PC-3 (cell line): ENCODE measurements at regions not wholly inside any gene's neighbourhood (a gene's known extent, or its start where the extent isn't known, plus 50 kb on each side); places are given as distances from the start of the nearest gene placed in this dataset.

Experiments used
- ATAC-seq: fragments of 200-7000 bp; cut with Tn5 transposase; 2 replicates; pipeline ENCODE4 v1.9.1; 2020; ENCODE audit warnings: mild to moderate bottlenecking, moderate library complexity
- BruUV-seq: library from RNA; stranded (reverse); fragments of 400-500 nt; replicated peaks from 2 replicates; lab custom pipeline; 2021; lab: Mats Ljungman, UMichigan
- CTCF ChIA-PET: fragments of 300-600 bp; sonication (Branson Sonifier 250); formaldehyde crosslinking; loops from one replicate; lab custom pipeline; 2022; ENCODE audit warnings: antibody characterized with exemption; lab: Charles Lee
- POLR2A ChIA-PET: fragments of 300-600 bp; sonication (Branson Sonifier 250); formaldehyde crosslinking; loops from one replicate; lab custom pipeline; 2022; ENCODE audit warnings: antibody characterized with exemption; ENCODE audit not compliant: unreplicated experiment; lab: Charles Lee
- DNase-seq: peaks from one replicate; pipeline ENCODE4 v3.0.0-alpha.2; 2015
- H2AFZ ChIP-seq: fragments of 300-600 bp; sonication (generic); 2 replicates; pipeline ENCODE4 v1.6.0; 2016; ENCODE audit warnings: antibody characterized with exemption, low read length
- H3F3A ChIP-seq: fragments of 300-600 bp; sonication (generic); one replicate; pipeline ENCODE4 v1.6.0; 2017; ENCODE audit warnings: antibody characterized with exemption, low read length, control low read depth, mild to moderate bottlenecking; ENCODE audit not compliant: unreplicated experiment
- H3K27ac ChIP-seq: fragments of 300-600 bp; sonication (generic); 2 replicates; pipeline ENCODE4 v1.5.1; 2016; ENCODE audit warnings: mild to moderate bottlenecking, low read length
- H3K27me3 ChIP-seq: fragments of 300-600 bp; sonication (generic); 2 replicates; pipeline ENCODE4 v1.6.1; 2016; ENCODE audit warnings: low read length, mixed read lengths
- H3K36me3 ChIP-seq: fragments of 300-600 bp; sonication (generic); 2 replicates; pipeline ENCODE4 v1.6.1; 2016; ENCODE audit warnings: low read depth, mixed run types, low read length, mixed read lengths
- H3K4me1 ChIP-seq: fragments of 300-600 bp; sonication (generic); 2 replicates; pipeline ENCODE4 v1.5.1; 2016; ENCODE audit warnings: low read length; ENCODE audit not compliant: insufficient read depth
- H3K4me2 ChIP-seq: fragments of 300-600 bp; sonication (generic); 2 replicates; pipeline ENCODE4 v1.6.0; 2016; ENCODE audit warnings: low read length
- H3K4me3 ChIP-seq: fragments of 300-600 bp; sonication (generic); 2 replicates; pipeline ENCODE4 v1.5.1; 2016; ENCODE audit warnings: mild to moderate bottlenecking, low read length, mixed read lengths
- H3K79me2 ChIP-seq: fragments of 300-600 bp; sonication (generic); 2 replicates; pipeline ENCODE4 v1.6.1; 2017; ENCODE audit warnings: low read length, mixed read lengths
- H3K9ac ChIP-seq: fragments of 300-600 bp; sonication (generic); 2 replicates; pipeline ENCODE4 v1.6.0; 2016; ENCODE audit warnings: mild to moderate bottlenecking, low read length
- H3K9me2 ChIP-seq: fragments of 300-600 bp; sonication (generic); replicated peaks from 2 replicates; pipeline ENCODE4 v1.6.1; 2016; ENCODE audit warnings: mixed run types, low read length, mixed read lengths
- H3K9me3 ChIP-seq: fragments of 300-600 bp; sonication (generic); 2 replicates; pipeline ENCODE4 v1.6.1; 2016; ENCODE audit warnings: low read length, mixed read lengths
- H4K20me1 ChIP-seq: fragments of 300-600 bp; sonication (generic); 2 replicates; pipeline ENCODE4 v1.6.1; 2016; ENCODE audit warnings: low read length, mixed read lengths
- EZH2 ChIP-seq: fragments of 300-600 bp; sonication (generic); IDR thresholded peaks from one replicate; pipeline ENCODE4 v1.6.1; 2017; ENCODE audit warnings: antibody characterized with exemption, mild to moderate bottlenecking, low read length; ENCODE audit not compliant: unreplicated experiment
- EZH2phosphoT487 ChIP-seq: fragments of 300-600 bp; sonication (generic); IDR thresholded peaks from 2 replicates; pipeline ENCODE4 v1.6.1; 2018; ENCODE audit warnings: mild to moderate bottlenecking, antibody characterized with exemption, low read length, borderline replicate concordance
- intact Hi-C: fragments of 100-400 bp; cut with micrococcal nuclease; formaldehyde crosslinking; loops from 2 replicates; pipeline ENCODE4 v1.9.0; 2023
- TF ChIP-seq, protein P1 (sequence below): fragments of 300-600 bp; sonication (generic); conservative IDR thresholded peaks from 2 replicates; pipeline ENCODE4 v1.5.1; 2017; ENCODE audit warnings: antibody characterized with exemption, low read depth, mild to moderate bottlenecking, low read length

DNA sequence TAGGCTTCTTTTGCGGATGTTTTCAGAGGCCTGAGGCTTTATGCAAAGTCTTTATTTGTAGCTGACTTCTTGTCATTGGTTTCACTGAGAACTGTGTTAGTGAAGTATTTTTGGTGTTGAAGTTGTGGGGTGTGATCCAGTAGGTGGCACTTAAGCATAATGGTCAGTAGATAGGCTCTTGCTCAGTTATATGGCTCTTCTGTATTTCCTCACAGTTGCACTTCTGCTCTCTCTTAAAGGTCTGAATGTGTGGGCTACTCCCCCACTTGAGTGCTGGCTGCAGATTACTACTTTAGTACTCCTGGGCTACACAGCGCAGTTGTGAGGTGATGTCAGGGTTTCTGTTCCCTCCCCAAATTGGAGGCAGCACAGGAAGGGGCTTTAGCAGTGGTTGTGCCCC, 133.8 kb upstream of the SCN7A start:
- Histone ChIP-seq H4K20me1 (no peaks in the 10 kb centered on the region), H3K4me3 (no peak overlapping the region), H3K27ac (no peak overlapping the region), H3K9me2 (0 out of 2 replicates have a peak, but pooled peaks cover 5% of the 10 kb centered on the region), H3K36me3 (no peaks in the 10 kb centered on the region), H3K79me2 (no peaks in the 10 kb centered on the region), H3K9ac (no peak overlapping the region), H2AFZ (no peak overlapping the region), H3F3A (no peaks in the 10 kb centered on the region), H3K4me2 (no peak overlapping the region), H3K4me1 (peaks cover 26% of the 10 kb centered on the region), H3K9me3 (no peaks in the 10 kb centered on the region), H3K27me3 (no peaks in the 10 kb centered on the region)
- ChIA-PET POLR2A (no interaction called here), CTCF (interaction anchor here (1.8 kb wide), 1 partner anchor 72 kb away, joined by 7 read pairs; no protein-coding TSS in a partner anchor)
- DNase-seq (peak; percentile 19), ATAC-seq (peak; percentile 48)
- no TSS peak for BruUV-seq
- intact Hi-C loops: loop anchor here (1.0 kb wide), 1 partner anchor 72 kb away; no protein-coding TSS in a partner anchor
- TF ChIP-seq, protein P1, sequence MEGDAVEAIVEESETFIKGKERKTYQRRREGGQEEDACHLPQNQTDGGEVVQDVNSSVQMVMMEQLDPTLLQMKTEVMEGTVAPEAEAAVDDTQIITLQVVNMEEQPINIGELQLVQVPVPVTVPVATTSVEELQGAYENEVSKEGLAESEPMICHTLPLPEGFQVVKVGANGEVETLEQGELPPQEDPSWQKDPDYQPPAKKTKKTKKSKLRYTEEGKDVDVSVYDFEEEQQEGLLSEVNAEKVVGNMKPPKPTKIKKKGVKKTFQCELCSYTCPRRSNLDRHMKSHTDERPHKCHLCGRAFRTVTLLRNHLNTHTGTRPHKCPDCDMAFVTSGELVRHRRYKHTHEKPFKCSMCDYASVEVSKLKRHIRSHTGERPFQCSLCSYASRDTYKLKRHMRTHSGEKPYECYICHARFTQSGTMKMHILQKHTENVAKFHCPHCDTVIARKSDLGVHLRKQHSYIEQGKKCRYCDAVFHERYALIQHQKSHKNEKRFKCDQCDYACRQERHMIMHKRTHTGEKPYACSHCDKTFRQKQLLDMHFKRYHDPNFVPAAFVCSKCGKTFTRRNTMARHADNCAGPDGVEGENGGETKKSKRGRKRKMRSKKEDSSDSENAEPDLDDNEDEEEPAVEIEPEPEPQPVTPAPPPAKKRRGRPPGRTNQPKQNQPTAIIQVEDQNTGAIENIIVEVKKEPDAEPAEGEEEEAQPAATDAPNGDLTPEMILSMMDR: peak; percentile 25; the same call in 1 of the 2 replicates
- TF ChIP-seq EZH2: no peak
- no peak for TF ChIP-seq EZH2phosphoT487

DNA sequence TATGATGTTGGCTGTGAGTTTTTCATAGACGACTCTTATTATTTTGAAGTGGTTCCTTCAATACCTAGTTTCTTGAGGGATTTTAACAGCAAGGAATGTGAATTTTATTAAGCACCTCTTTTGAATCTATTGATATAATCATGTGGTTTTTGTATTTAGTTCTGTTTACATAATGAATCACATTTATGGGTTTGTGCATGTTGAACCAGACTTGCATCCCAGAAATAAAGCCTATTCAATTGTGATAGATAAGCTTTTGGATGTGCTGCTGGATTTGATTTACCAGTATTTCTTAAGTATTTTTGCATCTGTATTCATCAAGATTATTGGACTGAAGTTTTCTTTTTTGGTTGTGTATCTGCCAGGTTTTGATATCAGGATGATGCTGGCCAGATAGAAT, 131.6 kb upstream of the SCN7A start:
- H3K27me3 ChIP-seq: no peaks in the 10 kb centered on the region
- ChIA-PET POLR2A (no interaction called here), CTCF (interaction anchor here (0.7 kb wide), 1 partner anchor 53 kb away, joined by 14 read pairs; no protein-coding TSS in a partner anchor)

DNA sequence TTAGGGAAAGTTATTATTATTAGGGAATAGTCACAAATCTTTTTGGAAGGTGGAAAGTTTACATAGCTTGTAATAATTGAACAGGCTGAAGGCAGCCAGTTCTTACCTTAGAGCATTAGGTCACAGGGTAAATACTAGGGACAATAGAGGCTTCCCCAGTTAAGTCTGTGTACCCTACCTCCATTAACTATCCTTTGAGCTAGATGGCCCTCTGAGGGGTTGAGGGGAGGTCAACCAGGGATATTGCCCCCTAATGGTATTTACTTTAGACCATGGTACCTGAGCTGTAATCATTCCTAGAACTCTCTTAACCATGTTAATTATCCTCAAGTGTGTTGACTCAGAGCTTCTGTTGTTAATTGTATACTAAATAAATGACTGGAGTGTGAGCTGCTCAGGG, 120.5 kb upstream of the SCN7A start:
- DNase-seq (no peak), ATAC-seq (no peak)
- H3K4me3 ChIP-seq: no peak overlapping the region
- BruUV-seq: no TSS peak
- H3K27ac ChIP-seq: no peak overlapping the region
- H3K4me1 ChIP-seq: no peaks in the 10 kb centered on the region
- H3K4me2 ChIP-seq: no peak overlapping the region
- intact Hi-C loops: no loop called here
- H2AFZ ChIP-seq: no peak overlapping the region
- no peaks in the 10 kb centered on the region for H4K20me1 ChIP-seq
- H3K9me2 ChIP-seq: no peaks in the 10 kb centered on the region
- no peaks in the 10 kb centered on the region for H3K27me3 ChIP-seq
- H3K9ac ChIP-seq: no peak overlapping the region
- no peaks in the 10 kb centered on the region for H3F3A ChIP-seq
- 0 out of 2 replicates have a peak, but pooled peaks cover 4% of the 10 kb centered on the region for H3K9me3 ChIP-seq
- H3K79me2 ChIP-seq: no peaks in the 10 kb centered on the region
- ChIA-PET POLR2A (no interaction called here), CTCF (no interaction called here)
- TF ChIP-seq, protein P1: no peak
- TF ChIP-seq EZH2 (no peak), EZH2phosphoT487 (no peak)
- no peaks in the 10 kb centered on the region for H3K36me3 ChIP-seq

More for the DNA sequence above, 131.6 kb upstream of the SCN7A start:
- BruUV-seq: no TSS peak
- no peak for TF ChIP-seq EZH2
- TF ChIP-seq, protein P1: no peak
- TF ChIP-seq EZH2phosphoT487: no peak
- no peaks in the 10 kb centered on the region for H3K79me2 ChIP-seq
- H3K36me3 ChIP-seq: no peaks in the 10 kb centered on the region
- H3K4me3 ChIP-seq: no peak overlapping the region
- H4K20me1 ChIP-seq: no peaks in the 10 kb centered on the region
- peak; percentile 57 for DNase-seq
- peak; percentile 58 for ATAC-seq
- intact Hi-C loops: no loop called here
- H3F3A ChIP-seq: no peaks in the 10 kb centered on the region
- no peak overlapping the region for H3K9ac ChIP-seq
- no peak overlapping the region for H2AFZ ChIP-seq
- no peak overlapping the region for H3K4me2 ChIP-seq
- H3K9me3 ChIP-seq: no peaks in the 10 kb centered on the region
- H3K27ac ChIP-seq: no peak overlapping the region
- H3K9me2 ChIP-seq: 0 out of 2 replicates have a peak, but pooled peaks cover 5% of the 10 kb centered on the region
- peaks cover 26% of the 10 kb centered on the region for H3K4me1 ChIP-seq
